GM21360 (cell line): ENCODE measurements at regions not wholly inside any gene's neighbourhood (a gene's known extent, or its start where the extent isn't known, plus 50 kb on each side); places are given as distances from the start of the nearest gene placed in this dataset.
"Not testable (repeated sequence)": the region's sequence is repeated elsewhere in the genome, so short reads cannot be mapped to it uniquely, and the experiment has no call there.

Experiments used
- ATAC-seq: cut with Tn5 transposase; IDR thresholded peaks from one replicate; pipeline ENCODE4 v1.9.1; 2021; ENCODE audit warnings: mild to moderate bottlenecking, moderate library complexity; ENCODE audit not compliant: unreplicated experiment

GRCh38 chr21:35169574-35169973 lies 120.5 kb upstream of the RUNX1 start:
- ATAC-seq: no peak

GRCh38 chr21:35168735-35169134 lies 119.6 kb upstream of the RUNX1 start:
- ATAC-seq: no peak

- no peak for ATAC-seq
These were observed 115.9 kb upstream of the RUNX1 start for GRCh38 chr21:35164971-35165483.

- no peak for ATAC-seq
These were observed 115.3 kb upstream of the RUNX1 start for GRCh38 chr21:35164380-35164779.

GRCh38 chr21:35163411-35163810 lies 114.3 kb upstream of the RUNX1 start:
- no peak for ATAC-seq

- no peak for ATAC-seq
These were observed 113.7 kb upstream of the RUNX1 start for GRCh38 chr21:35162831-35163230.

GRCh38 chr21:35159881-35160280 lies 110.8 kb upstream of the RUNX1 start:
- ATAC-seq: no peak

- not testable (repeated sequence) for ATAC-seq
These were observed 108.3 kb upstream of the RUNX1 start for GRCh38 chr21:35157374-35157773.

GRCh38 chr21:35156293-35157278 lies 107.5 kb upstream of the RUNX1 start:
- ATAC-seq: no peak

GRCh38 chr21:35154788-35155187 lies 105.7 kb upstream of the RUNX1 start:
- no peak for ATAC-seq

- ATAC-seq: no peak
These were observed 104.6 kb upstream of the RUNX1 start for GRCh38 chr21:35153671-35154070.

- no peak for ATAC-seq
These were observed 101.6 kb upstream of the RUNX1 start for GRCh38 chr21:35150562-35151226.

- ATAC-seq: no peak
These were observed 100.6 kb upstream of the RUNX1 start for GRCh38 chr21:35149698-35150097.

GRCh38 chr21:35147439-35147838 lies 98.3 kb upstream of the RUNX1 start:
- ATAC-seq: no peak

- no peak for ATAC-seq
These were observed 96.6 kb upstream of the RUNX1 start for GRCh38 chr21:35145626-35146233.

GRCh38 chr21:35144978-35145377 lies 95.9 kb upstream of the RUNX1 start:
- ATAC-seq: no peak

GRCh38 chr21:35142036-35142815 lies 93.1 kb upstream of the RUNX1 start:
- no peak for ATAC-seq

GRCh38 chr21:35139382-35139715 lies 90.2 kb upstream of the RUNX1 start:
- ATAC-seq: no peak

GRCh38 chr21:35138665-35139381 lies 89.7 kb upstream of the RUNX1 start:
- ATAC-seq: no peak

GRCh38 chr21:35136586-35137219 lies 87.6 kb upstream of the RUNX1 start:
- no peak for ATAC-seq
